Heart left ventricle (tissue), 13 donors: ENCODE measurements at regions not wholly inside any gene's neighbourhood (a gene's known extent, or its start where the extent isn't known, plus 50 kb on each side); places are given as distances from the start of the nearest gene placed in this dataset.

ENCODE experiments used
- CTCF ChIP-seq, 12 donors: fragments of 200-600 bp; sonication (generic) in 4 of 12; IDR thresholded peaks; one replicate each; pipeline versions ENCODE4 v1.5.0 to v1.8.0; 2018 to 2022; ENCODE audit warnings: antibody characterized with exemption in 12 of 12, mild to moderate bottlenecking in 5 of 12
- POLR2A ChIP-seq, 2 donors: fragments of 450-650 bp; IDR thresholded peaks; one replicate each; pipeline ENCODE4 v1.6.1; 2017; ENCODE audit warnings: antibody characterized with exemption in 2 of 2, mild to moderate bottlenecking in 2 of 2, moderate library complexity in 2 of 2
- donor health status: ischemic (EF 13 %, LVEDD 7.1; RV severe dilation, severe dysfunction).
- donor health status: DM: no; HTN: yes; CAD: no.
- donor health status: DM: no; HTN: no; CAD: no.
- donor health status: ischemic (EF 25% LVEDD 6.9; RV normal size, moderate dysfunction).
- donor health status: ischemic (EF 25% LVEDD 5.7; RV mildly dilated, moderate dysfunction).
- donor health status: ischemic (EF 35%, LVEDD 5.7; RV mildly dilated, moderate dysfunction).
- donor health status: nonischemic (EF 11% LVEDD 7.7; RV severe dilation, severe dysfunction).
- donor health status: DM: yes; HTN: yes; CAD: no.
- donor health status: PGD.
- donor health status: ischemic (EF 29% LVEDD 5.4; RV normal size, mild dysfunction).
- donor health status: nonischemic (EF 23%, LVEDD 6.1; RV moderate dilation, normal function).

- TF ChIP-seq CTCF (IDR thresholded peaks at IDR 0.05): no peak
- TF ChIP-seq POLR2A (IDR thresholded peaks at IDR 0.05): no peak
These were observed 97.8 kb upstream of the CD180 start for GRCh38 chr5:67294266-67294938.
